ENCODE measurements at regions not wholly inside any gene's neighbourhood (a gene's known extent, or its start where the extent isn't known, plus 50 kb on each side); places are given as distances from the start of the nearest gene placed in this dataset.

DNA sequence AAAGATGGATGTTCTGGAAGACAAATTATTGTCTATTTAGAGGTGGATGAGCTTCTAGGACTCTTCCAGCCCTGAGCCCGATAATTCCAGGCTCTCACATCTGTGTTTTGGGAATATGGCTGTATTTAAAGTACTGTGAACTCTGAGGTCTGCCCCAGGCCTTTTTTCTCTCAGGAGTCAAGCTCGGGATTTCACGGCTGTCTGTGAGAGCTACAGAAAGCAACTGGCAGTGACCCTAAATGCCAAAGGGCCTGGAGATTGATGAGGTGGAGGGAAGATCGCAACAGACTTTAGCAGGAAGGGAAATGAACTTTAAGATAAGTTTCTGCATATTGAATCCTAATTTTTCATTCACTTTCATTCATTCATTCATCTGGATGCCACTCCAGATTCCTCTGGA lies 51.0 kb upstream of the COL13A1 start:
- Histone ChIP-seq H3K4me1 (ENCODE audit: control insufficient read depth, insufficient read depth, low read length) (no peaks in the 10 kb centered on the region), H3K27me3 (ENCODE audit: control insufficient read depth, insufficient read depth, low read length) (no peaks in the 10 kb centered on the region), H3K9me3 (ENCODE audit: control insufficient read depth, insufficient read depth, low read length) (no peaks in the 10 kb centered on the region), H3K4me3 (ENCODE audit: low read length) (no peak overlapping the region), H3K27ac (ENCODE audit: low read length) (no peak overlapping the region), H3K36me3 (ENCODE audit: control insufficient read depth, insufficient read depth, low read length) (no peaks in the 10 kb centered on the region)
- TF ChIP-seq, protein P1, sequence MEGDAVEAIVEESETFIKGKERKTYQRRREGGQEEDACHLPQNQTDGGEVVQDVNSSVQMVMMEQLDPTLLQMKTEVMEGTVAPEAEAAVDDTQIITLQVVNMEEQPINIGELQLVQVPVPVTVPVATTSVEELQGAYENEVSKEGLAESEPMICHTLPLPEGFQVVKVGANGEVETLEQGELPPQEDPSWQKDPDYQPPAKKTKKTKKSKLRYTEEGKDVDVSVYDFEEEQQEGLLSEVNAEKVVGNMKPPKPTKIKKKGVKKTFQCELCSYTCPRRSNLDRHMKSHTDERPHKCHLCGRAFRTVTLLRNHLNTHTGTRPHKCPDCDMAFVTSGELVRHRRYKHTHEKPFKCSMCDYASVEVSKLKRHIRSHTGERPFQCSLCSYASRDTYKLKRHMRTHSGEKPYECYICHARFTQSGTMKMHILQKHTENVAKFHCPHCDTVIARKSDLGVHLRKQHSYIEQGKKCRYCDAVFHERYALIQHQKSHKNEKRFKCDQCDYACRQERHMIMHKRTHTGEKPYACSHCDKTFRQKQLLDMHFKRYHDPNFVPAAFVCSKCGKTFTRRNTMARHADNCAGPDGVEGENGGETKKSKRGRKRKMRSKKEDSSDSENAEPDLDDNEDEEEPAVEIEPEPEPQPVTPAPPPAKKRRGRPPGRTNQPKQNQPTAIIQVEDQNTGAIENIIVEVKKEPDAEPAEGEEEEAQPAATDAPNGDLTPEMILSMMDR (IDR thresholded peaks at IDR 0.05), result no peak
- H3K36me3 Mint-ChIP-seq, result no peaks in the 10 kb centered on the region
- ATAC-seq, result no peak
- no peaks in the 10 kb centered on the region for H3K9me3 Mint-ChIP-seq
- intact Hi-C loops (cut with micrococcal nuclease), result no loop called here
- WGBS (ENCODE audit: insufficient coverage), result 84% methylated on average over 3 of the region's 4 CpGs
- H3K4me1 Mint-ChIP-seq, result no peaks in the 10 kb centered on the region
- H3K27ac Mint-ChIP-seq, result no peak overlapping the region
- DNase-seq, result no peak
- no peak overlapping the region for H3K4me3 Mint-ChIP-seq
- H3K27me3 Mint-ChIP-seq (ENCODE audit: low read depth in 2 of 2), result peaks cover 23 to 29% of the 10 kb centered on the region in 2 donors

DNA sequence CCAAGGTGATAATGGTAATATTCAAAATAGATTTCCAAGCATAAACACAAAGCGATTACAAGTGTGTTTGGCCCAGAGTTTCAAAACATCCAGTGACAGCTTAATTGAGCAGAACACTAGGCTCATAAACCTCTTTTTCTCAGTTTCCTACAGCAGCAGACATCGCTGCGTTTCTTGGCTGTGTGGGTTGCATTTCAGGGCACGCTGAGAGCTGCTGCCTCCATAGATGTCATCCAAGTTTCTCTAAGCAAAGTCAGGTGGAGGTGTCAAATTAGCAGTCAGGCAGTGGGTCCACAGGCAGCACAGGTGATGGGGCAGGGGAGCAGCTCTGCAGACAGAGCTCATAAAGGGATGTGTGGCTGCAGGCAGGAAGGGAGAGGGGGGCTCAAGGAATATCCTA lies 50.5 kb upstream of the COL13A1 start:
- no peak overlapping the region for H3K4me3 Mint-ChIP-seq
- no peak for ATAC-seq
- H3K4me1 Mint-ChIP-seq, result no peaks in the 10 kb centered on the region
- no peak for DNase-seq
- no peak overlapping the region for H3K27ac Mint-ChIP-seq
- H3K4me1 ChIP-seq (ENCODE audit: control insufficient read depth, insufficient read depth, low read length), result no peaks in the 10 kb centered on the region
- no peaks in the 10 kb centered on the region for H3K36me3 ChIP-seq (ENCODE audit: control insufficient read depth, insufficient read depth, low read length)
- no peaks in the 10 kb centered on the region for H3K9me3 Mint-ChIP-seq
- H3K9me3 ChIP-seq (ENCODE audit: control insufficient read depth, insufficient read depth, low read length), result no peaks in the 10 kb centered on the region
- no peak overlapping the region for H3K4me3 ChIP-seq (ENCODE audit: low read length)
- no peak overlapping the region for H3K27ac ChIP-seq (ENCODE audit: low read length)
- no peaks in the 10 kb centered on the region for H3K36me3 Mint-ChIP-seq
- no peaks in the 10 kb centered on the region for H3K27me3 ChIP-seq (ENCODE audit: control insufficient read depth, insufficient read depth, low read length)
- H3K27me3 Mint-ChIP-seq (ENCODE audit: low read depth in 2 of 2), result peaks cover 23 to 29% of the 10 kb centered on the region in 2 donors
- intact Hi-C loops (cut with micrococcal nuclease), result no loop called here
- 60% methylated on average over 4 of the region's 4 CpGs for WGBS (ENCODE audit: insufficient coverage)
- TF ChIP-seq, protein P1 (IDR thresholded peaks at IDR 0.05), result no peak
